Right lobe of liver (tissue), 4 donors: ENCODE measurements at regions not wholly inside any gene's neighbourhood (a gene's known extent, or its start where the extent isn't known, plus 50 kb on each side); places are given as distances from the start of the nearest gene placed in this dataset.

Experiments used
- POLR2A ChIP-seq: fragments of 450-650 bp; IDR thresholded peaks from one replicate; pipeline ENCODE4 v1.6.1; 2017; ENCODE audit warnings: antibody characterized with exemption, mild to moderate bottlenecking
- TF ChIP-seq, protein P1 (sequence below), 4 donors: fragments of 200-600 bp in 3 of 4; fragments of 450-650 bp in 1 of 4; IDR thresholded peaks; one replicate each; pipeline versions ENCODE4 v1.5.1 to v1.8.0; 2016 to 2022; ENCODE audit warnings: antibody characterized with exemption in 4 of 4, mild to moderate bottlenecking in 2 of 4
- donor health status: DM: no; HTN: no; CAD: no.
- donor health status: DM: no; HTN: no; CAD: no.
- donor health status: DM: no; HTN: yes; CAD: no.

DNA sequence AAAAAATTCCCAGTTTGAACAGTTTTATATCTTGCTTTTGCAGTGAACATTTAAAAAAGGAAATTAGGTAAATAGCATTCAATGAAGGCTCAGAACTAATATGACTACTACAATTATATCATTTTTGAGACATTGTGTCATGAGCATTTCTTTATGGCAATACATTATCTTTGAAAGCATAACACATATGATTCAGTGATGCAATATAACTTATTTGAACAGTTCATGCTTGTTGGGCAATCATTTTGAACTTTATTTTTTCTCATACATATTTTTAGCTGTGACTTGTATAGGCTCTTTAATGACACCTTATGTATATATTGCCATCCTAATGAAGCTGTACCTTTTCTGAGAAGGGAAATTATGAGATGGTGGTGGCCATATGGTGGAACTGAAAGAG lies 828.6 kb upstream of the NR2F2 start:
- TF ChIP-seq POLR2A = no peak
- TF ChIP-seq, protein P1, sequence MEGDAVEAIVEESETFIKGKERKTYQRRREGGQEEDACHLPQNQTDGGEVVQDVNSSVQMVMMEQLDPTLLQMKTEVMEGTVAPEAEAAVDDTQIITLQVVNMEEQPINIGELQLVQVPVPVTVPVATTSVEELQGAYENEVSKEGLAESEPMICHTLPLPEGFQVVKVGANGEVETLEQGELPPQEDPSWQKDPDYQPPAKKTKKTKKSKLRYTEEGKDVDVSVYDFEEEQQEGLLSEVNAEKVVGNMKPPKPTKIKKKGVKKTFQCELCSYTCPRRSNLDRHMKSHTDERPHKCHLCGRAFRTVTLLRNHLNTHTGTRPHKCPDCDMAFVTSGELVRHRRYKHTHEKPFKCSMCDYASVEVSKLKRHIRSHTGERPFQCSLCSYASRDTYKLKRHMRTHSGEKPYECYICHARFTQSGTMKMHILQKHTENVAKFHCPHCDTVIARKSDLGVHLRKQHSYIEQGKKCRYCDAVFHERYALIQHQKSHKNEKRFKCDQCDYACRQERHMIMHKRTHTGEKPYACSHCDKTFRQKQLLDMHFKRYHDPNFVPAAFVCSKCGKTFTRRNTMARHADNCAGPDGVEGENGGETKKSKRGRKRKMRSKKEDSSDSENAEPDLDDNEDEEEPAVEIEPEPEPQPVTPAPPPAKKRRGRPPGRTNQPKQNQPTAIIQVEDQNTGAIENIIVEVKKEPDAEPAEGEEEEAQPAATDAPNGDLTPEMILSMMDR (IDR thresholded peaks at IDR 0.05) = no peak
